Chondrocyte (in vitro differentiated cells): ENCODE measurements at regions not wholly inside any gene's neighbourhood (a gene's known extent, or its start where the extent isn't known, plus 50 kb on each side); places are given as distances from the start of the nearest gene placed in this dataset.

Experiments
- DNase-seq: peaks from one replicate; pipeline ENCODE4 v3.0.0; 2021; ENCODE audit warnings: mixed read lengths, low spot score
- H3K27ac Mint-ChIP-seq: one replicate; pipeline ENCODE4 v1.8.0; 2021; ENCODE audit warnings: mild to moderate bottlenecking, moderate library complexity, mixed read lengths; ENCODE audit not compliant: unreplicated experiment
- H3K27me3 Mint-ChIP-seq: 2 replicates; pipeline ENCODE4 v1.8.0; 2021; ENCODE audit warnings: low read depth, mixed read lengths
- H3K36me3 Mint-ChIP-seq: 2 replicates; pipeline ENCODE4 v1.8.0; 2021; ENCODE audit warnings: low read depth, mixed read lengths
- H3K4me1 Mint-ChIP-seq: 2 replicates; pipeline ENCODE4 v1.8.0; 2021; ENCODE audit warnings: low read depth, mild to moderate bottlenecking, mixed read lengths
- H3K4me3 Mint-ChIP-seq: one replicate; pipeline ENCODE4 v1.8.0; 2021; ENCODE audit warnings: mild to moderate bottlenecking, moderate library complexity, mixed read lengths; ENCODE audit not compliant: unreplicated experiment
- H3K9me3 Mint-ChIP-seq: 2 replicates; pipeline ENCODE4 v1.8.0; 2021; ENCODE audit warnings: low read depth, mixed read lengths
- TF ChIP-seq, protein P1 (sequence below): fragments of 200-600 bp; sonication (generic); IDR thresholded peaks from 2 replicates; pipeline ENCODE4 v1.5.0; 2021; ENCODE audit warnings: antibody characterized with exemption, mild to moderate bottlenecking, moderate library complexity

DNA sequence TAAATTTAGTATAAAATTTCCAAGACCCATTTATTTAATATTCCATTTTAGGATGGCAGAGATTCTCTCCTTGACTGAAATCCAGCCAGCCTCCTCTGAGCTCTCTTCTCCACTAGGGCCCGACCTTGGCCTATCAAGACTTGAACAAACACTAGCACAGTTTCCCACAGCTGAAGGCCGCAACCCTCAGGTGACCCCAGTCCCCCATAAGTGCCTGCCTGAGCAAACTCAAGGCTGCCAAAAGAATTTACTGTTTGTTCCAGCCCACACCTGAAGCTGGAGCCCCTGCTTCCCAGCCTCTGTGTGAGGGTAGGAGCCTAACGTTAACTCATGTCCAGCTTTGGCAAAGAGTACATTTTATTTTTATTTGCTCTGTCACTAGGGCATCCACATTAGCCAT is 629.0 kb upstream of the ZFP42 start:
- H3K4me3 Mint-ChIP-seq, result no peak overlapping the region
- no peak for DNase-seq
- H3K9me3 Mint-ChIP-seq, result no peaks in the 10 kb centered on the region
- H3K27me3 Mint-ChIP-seq, result no peaks in the 10 kb centered on the region
- peaks cover 22% of the 10 kb centered on the region for H3K4me1 Mint-ChIP-seq
- TF ChIP-seq, protein P1, sequence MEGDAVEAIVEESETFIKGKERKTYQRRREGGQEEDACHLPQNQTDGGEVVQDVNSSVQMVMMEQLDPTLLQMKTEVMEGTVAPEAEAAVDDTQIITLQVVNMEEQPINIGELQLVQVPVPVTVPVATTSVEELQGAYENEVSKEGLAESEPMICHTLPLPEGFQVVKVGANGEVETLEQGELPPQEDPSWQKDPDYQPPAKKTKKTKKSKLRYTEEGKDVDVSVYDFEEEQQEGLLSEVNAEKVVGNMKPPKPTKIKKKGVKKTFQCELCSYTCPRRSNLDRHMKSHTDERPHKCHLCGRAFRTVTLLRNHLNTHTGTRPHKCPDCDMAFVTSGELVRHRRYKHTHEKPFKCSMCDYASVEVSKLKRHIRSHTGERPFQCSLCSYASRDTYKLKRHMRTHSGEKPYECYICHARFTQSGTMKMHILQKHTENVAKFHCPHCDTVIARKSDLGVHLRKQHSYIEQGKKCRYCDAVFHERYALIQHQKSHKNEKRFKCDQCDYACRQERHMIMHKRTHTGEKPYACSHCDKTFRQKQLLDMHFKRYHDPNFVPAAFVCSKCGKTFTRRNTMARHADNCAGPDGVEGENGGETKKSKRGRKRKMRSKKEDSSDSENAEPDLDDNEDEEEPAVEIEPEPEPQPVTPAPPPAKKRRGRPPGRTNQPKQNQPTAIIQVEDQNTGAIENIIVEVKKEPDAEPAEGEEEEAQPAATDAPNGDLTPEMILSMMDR, result no peak
- H3K27ac Mint-ChIP-seq, result no peak overlapping the region
- H3K36me3 Mint-ChIP-seq, result peaks cover 1% of the 10 kb centered on the region

- Mint-ChIP-seq H3K27me3 (no peaks in the 10 kb centered on the region), H3K9me3 (peaks cover 2% of the 10 kb centered on the region), H3K4me3 (no peak overlapping the region), H3K36me3 (peaks cover 1% of the 10 kb centered on the region), H3K27ac (no peak overlapping the region), H3K4me1 (peaks cover 20% of the 10 kb centered on the region)
- TF ChIP-seq, protein P1, result no peak
- DNase-seq, result no peak
Measured at GRCh38 chr4:187370918-187371317, 624.7 kb upstream of the ZFP42 start.

GRCh38 chr4:187378441-187378840 is 617.1 kb upstream of the ZFP42 start:
- H3K27me3 Mint-ChIP-seq, result no peaks in the 10 kb centered on the region
- H3K36me3 Mint-ChIP-seq, result peaks cover 3% of the 10 kb centered on the region
- TF ChIP-seq, protein P1, result no peak
- peaks cover 15% of the 10 kb centered on the region for H3K9me3 Mint-ChIP-seq
- no peak for DNase-seq
- peak overlapping the region; percentile 2 for H3K27ac Mint-ChIP-seq
- H3K4me3 Mint-ChIP-seq, result no peak overlapping the region
- H3K4me1 Mint-ChIP-seq, result peaks cover 10% of the 10 kb centered on the region

- Mint-ChIP-seq H3K27me3 (no peaks in the 10 kb centered on the region), H3K27ac (no peak overlapping the region), H3K36me3 (peaks cover 3% of the 10 kb centered on the region), H3K4me3 (no peak overlapping the region), H3K4me1 (peaks cover 10% of the 10 kb centered on the region), H3K9me3 (peaks cover 15% of the 10 kb centered on the region)
- TF ChIP-seq, protein P1, result peak; percentile 28
- DNase-seq, result no peak
Measured at GRCh38 chr4:187380181-187380581, 615.4 kb upstream of the ZFP42 start.

GRCh38 chr4:187383181-187383580 is 612.4 kb upstream of the ZFP42 start:
- DNase-seq, result no peak
- Mint-ChIP-seq H3K36me3 (no peaks in the 10 kb centered on the region), H3K9me3 (peaks cover 9% of the 10 kb centered on the region), H3K27me3 (no peaks in the 10 kb centered on the region), H3K27ac (no peak overlapping the region), H3K4me3 (no peak overlapping the region), H3K4me1 (peaks cover 5% of the 10 kb centered on the region)
- TF ChIP-seq, protein P1, result no peak
